Activated CD8-positive, alpha-beta T cell treated with anti-CD3 and anti-CD28 coated beads for 36 hours (primary cell): ENCODE measurements at regions not wholly inside any gene's neighbourhood (a gene's known extent, or its start where the extent isn't known, plus 50 kb on each side); places are given as distances from the start of the nearest gene placed in this dataset.

Experiments
- ATAC-seq: fragments of 200-7000 bp; cut with Tn5 transposase; one replicate; pipeline ENCODE4 v1.10.0; 2021; ENCODE audit warnings: mild to moderate bottlenecking, moderate library complexity
- CTCF ChIA-PET: fragments of 350-600 bp; sonication (Branson Sonifier 250); formaldehyde crosslinking; loops from one replicate; lab custom pipeline; 2021; ENCODE audit warnings: antibody characterized with exemption; lab: Charles Lee
- POLR2A ChIA-PET: fragments of 350-600 bp; sonication (Branson Sonifier 250); formaldehyde crosslinking; loops from one replicate; lab custom pipeline; 2021; ENCODE audit warnings: antibody characterized with exemption; lab: Charles Lee
- DNase-seq: peaks from one replicate; pipeline ENCODE4 v3.0.0-alpha.2; 2020
- H3K27ac Mint-ChIP-seq: one replicate; pipeline ENCODE4 v1.8.0; 2021; ENCODE audit warnings: mild to moderate bottlenecking, mixed read lengths
- H3K27me3 Mint-ChIP-seq: one replicate; pipeline ENCODE4 v1.8.0; 2021; ENCODE audit warnings: mixed read lengths
- H3K36me3 Mint-ChIP-seq: one replicate; pipeline ENCODE4 v1.8.0; 2021; ENCODE audit warnings: low read depth, mixed read lengths
- H3K4me1 Mint-ChIP-seq: one replicate; pipeline ENCODE4 v1.8.0; 2021; ENCODE audit warnings: low read depth, mixed read lengths
- H3K4me3 Mint-ChIP-seq: one replicate; pipeline ENCODE4 v1.8.0; 2021; ENCODE audit warnings: mild to moderate bottlenecking, moderate library complexity, mixed read lengths
- H3K9me3 Mint-ChIP-seq: one replicate; pipeline ENCODE4 v1.8.0; 2021; ENCODE audit warnings: mixed read lengths
- intact Hi-C: fragments of 100-400 bp; cut with micrococcal nuclease; formaldehyde crosslinking; loops from one replicate; pipeline ENCODE4 v1.10.0; 2022
- TF ChIP-seq, protein P1 (sequence below): fragments of 200-600 bp; IDR thresholded peaks from one replicate; pipeline ENCODE4 v1.8.0; 2022; ENCODE audit warnings: antibody characterized with exemption, mild to moderate bottlenecking

DNA sequence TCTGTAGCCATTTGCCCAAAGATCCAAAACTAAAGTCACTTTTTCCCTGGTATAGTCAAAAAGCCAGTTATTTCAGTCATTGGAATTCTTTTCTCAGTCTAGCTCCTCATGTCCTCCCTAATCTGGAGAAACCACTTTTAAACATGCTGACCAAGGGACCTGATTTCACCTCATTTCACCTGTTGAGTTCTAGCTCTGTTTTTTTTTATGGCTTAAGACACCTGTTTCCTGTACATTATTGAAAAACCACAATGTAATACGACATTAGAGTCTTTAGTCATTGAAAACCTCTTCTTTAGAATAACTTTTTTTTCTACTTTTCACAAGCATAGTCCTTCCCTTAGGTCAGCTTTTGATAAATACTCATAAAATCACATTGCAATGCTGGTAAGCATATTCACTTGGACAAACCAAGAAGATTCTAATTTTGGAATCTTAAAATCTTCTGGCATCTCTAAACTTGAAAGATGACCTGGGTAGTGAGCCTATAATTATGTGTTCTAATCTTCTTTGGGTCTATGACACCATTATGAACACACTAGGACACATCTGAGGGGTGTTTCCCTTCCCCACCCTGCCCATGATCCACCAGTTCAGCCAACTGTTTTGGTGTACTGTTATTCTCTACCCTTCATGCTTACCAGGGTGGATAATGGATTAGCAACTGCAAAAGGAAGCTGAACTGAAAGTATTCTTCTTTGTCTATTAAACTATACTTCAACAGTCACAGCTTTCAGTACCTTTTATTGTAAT lies 103.5 kb upstream of the FXR1 start:
- TF ChIP-seq, protein P1, sequence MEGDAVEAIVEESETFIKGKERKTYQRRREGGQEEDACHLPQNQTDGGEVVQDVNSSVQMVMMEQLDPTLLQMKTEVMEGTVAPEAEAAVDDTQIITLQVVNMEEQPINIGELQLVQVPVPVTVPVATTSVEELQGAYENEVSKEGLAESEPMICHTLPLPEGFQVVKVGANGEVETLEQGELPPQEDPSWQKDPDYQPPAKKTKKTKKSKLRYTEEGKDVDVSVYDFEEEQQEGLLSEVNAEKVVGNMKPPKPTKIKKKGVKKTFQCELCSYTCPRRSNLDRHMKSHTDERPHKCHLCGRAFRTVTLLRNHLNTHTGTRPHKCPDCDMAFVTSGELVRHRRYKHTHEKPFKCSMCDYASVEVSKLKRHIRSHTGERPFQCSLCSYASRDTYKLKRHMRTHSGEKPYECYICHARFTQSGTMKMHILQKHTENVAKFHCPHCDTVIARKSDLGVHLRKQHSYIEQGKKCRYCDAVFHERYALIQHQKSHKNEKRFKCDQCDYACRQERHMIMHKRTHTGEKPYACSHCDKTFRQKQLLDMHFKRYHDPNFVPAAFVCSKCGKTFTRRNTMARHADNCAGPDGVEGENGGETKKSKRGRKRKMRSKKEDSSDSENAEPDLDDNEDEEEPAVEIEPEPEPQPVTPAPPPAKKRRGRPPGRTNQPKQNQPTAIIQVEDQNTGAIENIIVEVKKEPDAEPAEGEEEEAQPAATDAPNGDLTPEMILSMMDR, result no peak
- DNase-seq, result no peak
- CTCF ChIA-PET, result no interaction called here
- H3K36me3 Mint-ChIP-seq, result no peaks in the 10 kb centered on the region
- no peak overlapping the region for H3K27ac Mint-ChIP-seq
- no peaks in the 10 kb centered on the region for H3K4me1 Mint-ChIP-seq
- H3K4me3 Mint-ChIP-seq, result no peak overlapping the region
- POLR2A ChIA-PET, result no interaction called here
- no peak for ATAC-seq
- no peaks in the 10 kb centered on the region for H3K9me3 Mint-ChIP-seq
- peaks cover 1% of the 10 kb centered on the region for H3K27me3 Mint-ChIP-seq
- intact Hi-C loops, result no loop called here

DNA sequence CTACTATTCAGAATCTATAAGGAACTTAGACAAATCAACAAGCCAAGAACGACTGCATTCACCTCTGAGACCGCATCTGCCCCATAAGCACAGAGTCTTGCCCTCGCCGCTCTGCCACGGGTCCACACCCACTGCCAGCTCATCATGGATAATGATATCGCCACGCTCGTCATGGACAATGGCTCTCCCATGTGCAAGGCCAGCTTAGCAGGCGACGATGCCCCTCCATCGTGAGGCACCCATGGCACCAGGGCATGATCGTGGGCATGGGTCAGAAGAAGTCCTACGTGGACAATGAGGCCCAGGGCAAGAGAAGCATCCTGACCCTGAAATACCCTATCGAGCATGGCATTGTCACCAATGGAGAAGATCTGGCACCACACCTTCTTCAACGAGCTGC lies 92.1 kb upstream of the FXR1 start:
- TF ChIP-seq, protein P1, result no peak
- Mint-ChIP-seq H3K4me3 (no peak overlapping the region), H3K4me1 (no peaks in the 10 kb centered on the region), H3K27me3 (peaks cover 3% of the 10 kb centered on the region), H3K27ac (no peak overlapping the region), H3K36me3 (no peaks in the 10 kb centered on the region), H3K9me3 (no peaks in the 10 kb centered on the region)
- ChIA-PET POLR2A (no interaction called here), CTCF (no interaction called here)
- DNase-seq (no peak), ATAC-seq (no peak)
- intact Hi-C loops, result no loop called here

- ChIA-PET CTCF (interaction anchor here (1.2 kb wide), 1 partner anchor 19 kb away, joined by 4 read pairs; no protein-coding TSS in a partner anchor), POLR2A (no interaction called here)
- DNase-seq (no peak), ATAC-seq (no peak)
- H3K36me3 Mint-ChIP-seq, result no peaks in the 10 kb centered on the region
- H3K4me3 Mint-ChIP-seq, result no peak overlapping the region
- no peak overlapping the region for H3K27ac Mint-ChIP-seq
- TF ChIP-seq, protein P1, result no peak
- intact Hi-C loops, result no loop called here
- no peaks in the 10 kb centered on the region for H3K4me1 Mint-ChIP-seq
- H3K27me3 Mint-ChIP-seq, result peaks cover 4% of the 10 kb centered on the region
- H3K9me3 Mint-ChIP-seq, result no peaks in the 10 kb centered on the region
Measured at GRCh38 chr3:180825964-180826363, 86.5 kb upstream of the FXR1 start.

DNA sequence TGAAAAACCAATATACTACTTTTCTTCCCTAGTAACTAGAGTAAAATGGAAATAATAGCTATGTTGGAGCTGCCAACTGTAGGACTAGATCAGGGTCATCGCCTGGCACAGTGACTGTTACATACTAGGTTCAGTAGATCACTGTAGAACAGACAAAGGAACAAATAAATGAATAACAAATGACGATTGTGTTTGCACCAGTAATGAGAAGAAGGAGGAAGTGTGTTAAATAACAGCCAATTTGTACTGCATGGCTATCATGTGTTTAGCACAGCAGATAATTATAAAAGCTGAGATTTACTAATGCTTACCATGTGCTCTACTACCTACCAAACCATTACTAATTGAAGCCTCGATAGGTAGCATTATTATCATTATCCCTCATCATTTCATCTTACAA lies 85.3 kb upstream of the FXR1 start:
- CTCF ChIA-PET, result interaction anchor here (1.2 kb wide), 1 partner anchor 17 kb away, joined by 4 read pairs; no protein-coding TSS in a partner anchor
- peaks cover 4% of the 10 kb centered on the region for H3K27me3 Mint-ChIP-seq
- no peaks in the 10 kb centered on the region for H3K36me3 Mint-ChIP-seq
- no peaks in the 10 kb centered on the region for H3K9me3 Mint-ChIP-seq
- H3K4me3 Mint-ChIP-seq, result no peak overlapping the region
- H3K4me1 Mint-ChIP-seq, result no peaks in the 10 kb centered on the region
- no peak overlapping the region for H3K27ac Mint-ChIP-seq
- intact Hi-C loops, result no loop called here
- DNase-seq, result no peak
- TF ChIP-seq, protein P1, result no peak
- POLR2A ChIA-PET, result no interaction called here
- ATAC-seq, result no peak

GRCh38 chr3:180828001-180828720 lies 84.3 kb upstream of the FXR1 start:
- no peaks in the 10 kb centered on the region for H3K9me3 Mint-ChIP-seq
- ChIA-PET POLR2A (no interaction called here), CTCF (no interaction called here)
- no peaks in the 10 kb centered on the region for H3K36me3 Mint-ChIP-seq
- DNase-seq (no peak), ATAC-seq (no peak)
- intact Hi-C loops, result no loop called here
- TF ChIP-seq, protein P1, result no peak
- no peak overlapping the region for H3K27ac Mint-ChIP-seq
- H3K4me3 Mint-ChIP-seq, result no peak overlapping the region
- H3K4me1 Mint-ChIP-seq, result no peaks in the 10 kb centered on the region
- H3K27me3 Mint-ChIP-seq, result peaks cover 6% of the 10 kb centered on the region
